ENCODE measurements at regions not wholly inside any gene's neighbourhood (a gene's known extent, or its start where the extent isn't known, plus 50 kb on each side); places are given as distances from the start of the nearest gene placed in this dataset.

DNA sequence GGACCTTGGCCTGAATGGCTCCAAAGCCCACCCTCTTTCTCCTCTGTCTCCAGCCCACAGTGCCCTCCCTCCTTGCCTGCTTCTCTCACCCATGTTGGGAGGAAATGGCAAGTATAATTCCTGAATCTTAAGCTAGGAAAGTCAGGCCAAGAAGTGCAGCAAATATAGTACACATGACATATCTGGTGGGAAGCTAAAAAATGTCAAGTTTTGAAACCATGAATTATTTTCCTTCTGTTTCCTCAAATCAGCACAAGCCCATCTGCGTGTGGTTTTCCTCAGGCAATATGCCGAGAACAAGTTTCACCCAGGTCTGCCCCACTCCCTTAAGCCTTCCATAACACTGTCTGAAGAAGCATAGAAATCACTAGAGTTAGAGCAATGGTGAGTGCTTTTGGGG lies 502.8 kb upstream of the CDH11 start:
- no peak overlapping the region for H3K27ac Mint-ChIP-seq
- H3K4me1 Mint-ChIP-seq: peaks cover 27% of the 10 kb centered on the region
- peaks cover 18% of the 10 kb centered on the region for H3K9me3 Mint-ChIP-seq
- TF ChIP-seq, protein P1, sequence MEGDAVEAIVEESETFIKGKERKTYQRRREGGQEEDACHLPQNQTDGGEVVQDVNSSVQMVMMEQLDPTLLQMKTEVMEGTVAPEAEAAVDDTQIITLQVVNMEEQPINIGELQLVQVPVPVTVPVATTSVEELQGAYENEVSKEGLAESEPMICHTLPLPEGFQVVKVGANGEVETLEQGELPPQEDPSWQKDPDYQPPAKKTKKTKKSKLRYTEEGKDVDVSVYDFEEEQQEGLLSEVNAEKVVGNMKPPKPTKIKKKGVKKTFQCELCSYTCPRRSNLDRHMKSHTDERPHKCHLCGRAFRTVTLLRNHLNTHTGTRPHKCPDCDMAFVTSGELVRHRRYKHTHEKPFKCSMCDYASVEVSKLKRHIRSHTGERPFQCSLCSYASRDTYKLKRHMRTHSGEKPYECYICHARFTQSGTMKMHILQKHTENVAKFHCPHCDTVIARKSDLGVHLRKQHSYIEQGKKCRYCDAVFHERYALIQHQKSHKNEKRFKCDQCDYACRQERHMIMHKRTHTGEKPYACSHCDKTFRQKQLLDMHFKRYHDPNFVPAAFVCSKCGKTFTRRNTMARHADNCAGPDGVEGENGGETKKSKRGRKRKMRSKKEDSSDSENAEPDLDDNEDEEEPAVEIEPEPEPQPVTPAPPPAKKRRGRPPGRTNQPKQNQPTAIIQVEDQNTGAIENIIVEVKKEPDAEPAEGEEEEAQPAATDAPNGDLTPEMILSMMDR (IDR thresholded peaks at IDR 0.05): no peak
- peaks cover 6% of the 10 kb centered on the region for H3K27me3 Mint-ChIP-seq (ENCODE audit: low read depth, poor library complexity)
- no peak for DNase-seq
- H3K4me3 Mint-ChIP-seq: no peak overlapping the region
- peaks cover 6% of the 10 kb centered on the region for H3K36me3 Mint-ChIP-seq (ENCODE audit: low read depth)

DNA sequence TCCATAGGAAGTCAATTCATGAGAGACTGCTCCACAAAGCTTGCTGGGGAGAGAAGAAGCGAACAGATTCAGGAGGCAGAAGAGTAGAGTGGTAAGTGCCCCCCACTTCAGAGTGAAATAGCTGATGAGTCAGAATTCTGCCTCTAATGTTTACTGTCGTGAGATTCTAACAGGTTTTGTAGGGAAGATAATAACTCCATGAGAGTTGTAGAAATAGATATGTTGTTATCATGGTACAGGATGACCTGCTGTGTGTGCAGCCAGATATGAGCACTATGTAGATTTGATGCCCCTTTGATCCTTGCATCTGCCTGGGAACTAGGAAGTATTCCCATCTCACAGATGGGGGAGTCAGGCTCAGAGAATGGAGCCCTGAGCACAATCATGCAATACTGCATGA lies 502.4 kb upstream of the CDH11 start:
- Mint-ChIP-seq H3K27ac (no peak overlapping the region), H3K27me3 (ENCODE audit: low read depth, poor library complexity) (peaks cover 8% of the 10 kb centered on the region), H3K4me3 (no peak overlapping the region), H3K4me1 (peaks cover 27% of the 10 kb centered on the region), H3K36me3 (ENCODE audit: low read depth) (peaks cover 6% of the 10 kb centered on the region), H3K9me3 (peaks cover 18% of the 10 kb centered on the region)
- no peak for DNase-seq
- TF ChIP-seq, protein P1 (IDR thresholded peaks at IDR 0.05): no peak

DNA sequence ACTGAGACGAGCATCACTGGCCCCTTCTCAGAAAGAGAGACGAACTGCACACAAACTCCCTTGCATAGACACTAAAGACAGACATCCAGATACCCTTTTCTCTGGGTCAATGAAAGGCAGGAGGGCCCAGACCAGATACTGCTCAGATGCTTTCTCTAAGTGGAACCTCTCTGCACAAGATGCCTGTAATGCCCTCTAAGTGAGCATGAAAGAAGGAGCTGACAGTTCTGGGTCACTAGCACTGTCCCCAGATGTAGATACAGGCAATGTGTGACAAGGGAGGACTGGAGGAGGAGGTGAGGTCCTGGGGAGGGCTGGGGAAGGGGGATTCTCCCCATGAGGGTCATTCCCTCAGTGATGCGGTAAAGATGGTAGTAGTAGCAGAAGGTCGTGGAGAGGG lies 501.0 kb upstream of the CDH11 start:
- peaks cover 8% of the 10 kb centered on the region for H3K27me3 Mint-ChIP-seq (ENCODE audit: low read depth, poor library complexity)
- H3K9me3 Mint-ChIP-seq: peaks cover 18% of the 10 kb centered on the region
- TF ChIP-seq, protein P1 (IDR thresholded peaks at IDR 0.05): no peak
- no peak for DNase-seq
- H3K27ac Mint-ChIP-seq: peak overlapping the region; percentile 66
- peaks cover 33% of the 10 kb centered on the region for H3K4me1 Mint-ChIP-seq
- H3K4me3 Mint-ChIP-seq: no peak overlapping the region
- H3K36me3 Mint-ChIP-seq (ENCODE audit: low read depth): peaks cover 6% of the 10 kb centered on the region

DNA sequence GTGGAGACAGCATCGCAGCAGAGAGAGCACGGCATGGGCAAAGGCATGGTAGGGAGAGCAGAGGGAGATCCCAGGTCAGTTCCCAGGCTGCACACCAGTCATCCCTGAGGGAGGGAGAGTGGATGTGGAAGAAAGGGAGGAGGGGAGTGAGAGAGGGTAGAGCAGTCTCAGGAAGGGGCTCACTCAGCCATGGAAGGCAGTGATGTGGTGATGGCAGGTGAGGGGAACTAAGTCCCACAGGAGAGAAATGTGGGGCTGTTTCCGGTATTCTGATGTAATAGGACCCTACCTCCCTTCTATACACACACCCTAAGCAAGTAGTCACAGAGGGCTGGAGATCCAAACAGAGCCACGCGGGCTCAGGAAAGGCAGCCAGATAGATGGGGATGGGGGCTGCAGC lies 500.3 kb upstream of the CDH11 start:
- Mint-ChIP-seq H3K27ac (peak overlapping the region; percentile 20), H3K4me3 (peak overlapping the region; percentile 14), H3K4me1 (peaks cover 40% of the 10 kb centered on the region), H3K27me3 (ENCODE audit: low read depth, poor library complexity) (peaks cover 10% of the 10 kb centered on the region), H3K36me3 (ENCODE audit: low read depth) (peaks cover 6% of the 10 kb centered on the region), H3K9me3 (peaks cover 10% of the 10 kb centered on the region)
- peak; percentile 18 for DNase-seq
- TF ChIP-seq, protein P1 (IDR thresholded peaks at IDR 0.05): no peak

DNA sequence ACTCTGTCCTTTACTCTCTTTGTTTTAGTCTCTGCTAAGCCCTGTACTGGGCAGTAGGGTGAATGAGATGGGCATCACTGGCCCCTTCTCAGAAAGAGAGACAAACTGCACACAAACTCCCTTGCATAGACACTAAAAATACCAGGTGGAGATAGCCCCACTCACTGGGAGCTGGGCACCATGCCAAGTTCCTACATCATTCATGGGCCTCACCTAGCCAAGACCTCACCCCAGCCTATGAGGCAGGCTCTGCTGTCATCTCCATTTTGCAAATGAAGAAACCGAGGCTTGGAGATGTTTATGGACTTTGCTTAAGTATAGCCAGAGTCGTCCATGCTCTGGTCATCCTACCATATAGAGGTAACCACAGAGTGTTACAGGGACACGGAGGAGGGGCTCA lies 499.8 kb upstream of the CDH11 start:
- Mint-ChIP-seq H3K27ac (no peak overlapping the region), H3K4me1 (peaks cover 40% of the 10 kb centered on the region), H3K9me3 (peaks cover 7% of the 10 kb centered on the region), H3K27me3 (ENCODE audit: low read depth, poor library complexity) (peaks cover 10% of the 10 kb centered on the region), H3K4me3 (peak overlapping the region; percentile 14), H3K36me3 (ENCODE audit: low read depth) (peaks cover 6% of the 10 kb centered on the region)
- no peak for DNase-seq
- TF ChIP-seq, protein P1 (IDR thresholded peaks at IDR 0.05): no peak

DNA sequence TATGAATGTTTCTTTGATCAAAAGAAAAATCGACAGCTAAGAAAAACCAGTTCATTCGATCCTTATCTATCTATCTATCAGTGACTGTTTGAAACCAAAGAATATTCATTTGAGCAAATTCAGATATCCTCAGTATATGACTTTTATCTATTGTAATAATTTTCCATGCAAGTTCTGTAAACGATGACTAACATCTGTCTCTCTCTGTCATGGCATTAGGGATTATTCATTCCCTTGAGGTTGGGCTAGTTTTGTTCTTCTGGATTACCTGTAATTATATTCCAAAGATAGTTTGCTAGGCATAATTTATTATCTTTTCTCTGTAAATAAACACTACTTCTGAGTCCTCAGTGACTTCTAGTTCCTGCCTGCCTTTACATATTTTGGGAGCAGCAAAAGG lies 497.7 kb upstream of the CDH11 start:
- H3K4me1 Mint-ChIP-seq: peaks cover 40% of the 10 kb centered on the region
- H3K27me3 Mint-ChIP-seq (ENCODE audit: low read depth, poor library complexity): peaks cover 10% of the 10 kb centered on the region
- no peaks in the 10 kb centered on the region for H3K36me3 Mint-ChIP-seq (ENCODE audit: low read depth)
- TF ChIP-seq, protein P1 (IDR thresholded peaks at IDR 0.05): no peak
- H3K27ac Mint-ChIP-seq: no peak overlapping the region
- peaks cover 12% of the 10 kb centered on the region for H3K9me3 Mint-ChIP-seq
- H3K4me3 Mint-ChIP-seq: no peak overlapping the region
- DNase-seq: no peak
